CD14-positive monocyte (primary cell): ENCODE measurements at regions not wholly inside any gene's neighbourhood (a gene's known extent, or its start where the extent isn't known, plus 50 kb on each side); places are given as distances from the start of the nearest gene placed in this dataset.

Experiments
- DNase-seq, 3 donors: peaks; one replicate each; pipeline ENCODE4 v3.0.0-alpha.2; 2011 to 2022
- H2AFZ ChIP-seq: 2 replicates; pipeline ENCODE4 v1.6.0; 2012; ENCODE audit warnings: mild to moderate bottlenecking, low read depth, low read length, inconsistent platforms; ENCODE audit not compliant: insufficient read depth, poor library complexity, severe bottlenecking
- H3K27ac ChIP-seq, 2 donors: 1 replicate in 1 of 2; 2 replicates in 1 of 2; pipeline ENCODE4 v1.5.1; 2012 to 2013; ENCODE audit warnings: low read length in 2 of 2, control low read depth in 1 of 2, inconsistent platforms in 1 of 2, low read depth in 1 of 2, mild to moderate bottlenecking in 1 of 2
- H3K27me3 ChIP-seq, 2 donors: one replicate each; pipeline versions ENCODE4 v1.6.0 to v1.6.1; 2011 to 2013; ENCODE audit warnings: low read length in 2 of 2; ENCODE audit not compliant: control insufficient read depth in 2 of 2, insufficient read depth in 2 of 2
- H3K36me3 ChIP-seq, 2 donors: replicated peaks in 1 of 2; 1 replicate in 1 of 2; 2 replicates in 1 of 2; pipeline versions ENCODE4 v1.5.1 to v1.6.1; 2012 to 2013; ENCODE audit warnings: low read length in 2 of 2, control low read depth in 1 of 2, inconsistent platforms in 1 of 2, mild to moderate bottlenecking in 1 of 2; ENCODE audit not compliant: insufficient read depth in 2 of 2, control insufficient read depth in 1 of 2
- H3K4me1 ChIP-seq, 2 donors: 1 replicate in 1 of 2; 2 replicates in 1 of 2; pipeline versions ENCODE4 v1.5.1 to v1.6.1; 2012 to 2013; ENCODE audit warnings: low read length in 2 of 2, control low read depth in 1 of 2, inconsistent platforms in 1 of 2, mild to moderate bottlenecking in 1 of 2, moderate library complexity in 1 of 2; ENCODE audit not compliant: insufficient read depth in 2 of 2, control insufficient read depth in 1 of 2
- H3K4me2 ChIP-seq: replicated peaks from 2 replicates; pipeline ENCODE3; 2012; ENCODE audit warnings: low read length, moderate library complexity, mild to moderate bottlenecking; ENCODE audit not compliant: poor library complexity, severe bottlenecking; ENCODE audit errors: extremely low read depth
- H3K4me3 ChIP-seq, 3 experiments: fragments of 200-600 bp in 1 of 3; sonication (generic) in 1 of 3; replicated peaks in 1 of 3; 1 replicate in 2 of 3; 2 replicates in 1 of 3; pipeline ENCODE4 v1.5.1; 2011 to 2013; ENCODE audit warnings: low read length in 3 of 3, mild to moderate bottlenecking in 3 of 3, control low read depth in 2 of 3, low read depth in 2 of 3, inconsistent platforms in 1 of 3, moderate library complexity in 1 of 3
- H3K79me2 ChIP-seq: 2 replicates; pipeline ENCODE4 v1.6.0; 2012; ENCODE audit warnings: mild to moderate bottlenecking, control low read depth, inconsistent platforms, low read length, moderate library complexity; ENCODE audit not compliant: insufficient read depth
- H3K9ac ChIP-seq: 2 replicates; pipeline ENCODE4 v1.6.0; 2017; ENCODE audit warnings: low read length, mild to moderate bottlenecking; ENCODE audit not compliant: insufficient read depth, poor library complexity, severe bottlenecking
- H3K9me3 ChIP-seq, 2 donors: replicated peaks in 1 of 2; 1 replicate in 1 of 2; 2 replicates in 1 of 2; pipeline versions ENCODE4 v1.5.1 to v1.6.1; 2012 to 2013; ENCODE audit warnings: low read length in 2 of 2, control low read depth in 1 of 2; ENCODE audit not compliant: control insufficient read depth in 1 of 2, insufficient read depth in 1 of 2
- H4K20me1 ChIP-seq: 2 replicates; pipeline ENCODE4 v1.6.0; 2012; ENCODE audit warnings: mild to moderate bottlenecking, low read length, control low read depth, moderate library complexity; ENCODE audit not compliant: insufficient read depth
- H3K27ac Mint-ChIP-seq, 7 donors: one replicate each; pipeline ENCODE4 v1.8.0; 2020; ENCODE audit warnings: mild to moderate bottlenecking in 7 of 7, mixed read lengths in 7 of 7, moderate library complexity in 6 of 7, inconsistent platforms in 2 of 7
- H3K27me3 Mint-ChIP-seq, 3 donors: one replicate each; pipeline ENCODE4 v1.8.0; 2021 to 2022; ENCODE audit warnings: low read depth in 3 of 3, mild to moderate bottlenecking in 3 of 3, mixed read lengths in 3 of 3, moderate library complexity in 3 of 3, inconsistent platforms in 1 of 3
- H3K36me3 Mint-ChIP-seq, 2 donors: one replicate each; pipeline ENCODE4 v1.8.0; 2020; ENCODE audit warnings: mixed read lengths in 2 of 2, inconsistent platforms in 1 of 2, mild to moderate bottlenecking in 1 of 2
- H3K4me1 Mint-ChIP-seq: one replicate; pipeline ENCODE4 v1.8.0; 2020; ENCODE audit warnings: mild to moderate bottlenecking, mixed read lengths
- H3K4me3 Mint-ChIP-seq, 2 donors: one replicate each; pipeline ENCODE4 v1.8.0; 2020; ENCODE audit warnings: mild to moderate bottlenecking in 2 of 2, mixed read lengths in 2 of 2, moderate library complexity in 1 of 2
- H3K9me3 Mint-ChIP-seq, 7 donors: one replicate each; pipeline ENCODE4 v1.8.0; 2020 to 2022; ENCODE audit warnings: mixed read lengths in 7 of 7, mild to moderate bottlenecking in 6 of 7, moderate library complexity in 6 of 7, inconsistent platforms in 2 of 7
- CTCF ChIP-seq: fragments of 200-600 bp; IDR thresholded peaks from one replicate; pipeline ENCODE4 v1.8.0; 2022; ENCODE audit warnings: antibody characterized with exemption, mild to moderate bottlenecking
- WGBS: methylation state at CpG from one replicate; pipeline ENCODE4 v1.1.5; 2013; ENCODE audit warnings: missing lambda C conversion rate; ENCODE audit not compliant: insufficient coverage; 5-methylcytosine and 5-hydroxymethylcytosine counted together
- intact Hi-C, 2 donors: fragments of 100-400 bp; cut with micrococcal nuclease; formaldehyde crosslinking; loops; one replicate each; pipeline versions ENCODE4 v1.15.0 to v1.15.1; 2023

- peaks cover 0 to 13% (median 2%) of the 10 kb centered on the region in 7 donors for H3K9me3 Mint-ChIP-seq
- TF ChIP-seq CTCF, result no peak
- no peaks in the 10 kb centered on the region for H3K4me1 Mint-ChIP-seq
- H2AFZ ChIP-seq, result no peak overlapping the region
- H3K4me3 ChIP-seq, result no peak overlapping the region
- intact Hi-C loops, result no loop called here
- H3K4me1 ChIP-seq, result no peaks in the 10 kb centered on the region
- WGBS, result 98% methylated on average over 9 of the region's 10 CpGs
- peaks cover 0 to 2% (median 1%) of the 10 kb centered on the region in 3 donors for H3K27me3 Mint-ChIP-seq
- no peaks in the 10 kb centered on the region for H4K20me1 ChIP-seq
- DNase-seq, result no peak
- H3K79me2 ChIP-seq, result no peaks in the 10 kb centered on the region
- no peaks in the 10 kb centered on the region for H3K27me3 ChIP-seq
- no peak overlapping the region for H3K4me2 ChIP-seq
- H3K27ac ChIP-seq, result no peak overlapping the region
- no peaks in the 10 kb centered on the region for H3K36me3 Mint-ChIP-seq
- no peaks in the 10 kb centered on the region for H3K36me3 ChIP-seq
- H3K4me3 Mint-ChIP-seq, result no peak overlapping the region
- H3K9me3 ChIP-seq, result peaks cover 0 to 4% of the 10 kb centered on the region in 2 donors
- no peak overlapping the region for H3K27ac Mint-ChIP-seq
- no peak overlapping the region for H3K9ac ChIP-seq
Observed at GRCh38 chr5:108619815-108620214, 127.9 kb upstream of the FER start.

GRCh38 chr5:108617467-108618435, 129.9 kb upstream of the FER start:
- no peak for DNase-seq
- H3K27me3 ChIP-seq, result no peaks in the 10 kb centered on the region
- no peak overlapping the region for H3K9ac ChIP-seq
- no peaks in the 10 kb centered on the region for H3K4me1 ChIP-seq
- Mint-ChIP-seq H3K27ac (no peak overlapping the region), H3K9me3 (peaks cover 4 to 16% (median 8%) of the 10 kb centered on the region in 7 donors), H3K4me1 (no peaks in the 10 kb centered on the region), H3K36me3 (no peaks in the 10 kb centered on the region), H3K4me3 (no peak overlapping the region), H3K27me3 (peaks cover 0 to 2% (median 1%) of the 10 kb centered on the region in 3 donors)
- no peak overlapping the region for H3K27ac ChIP-seq
- 92% methylated on average over 2 of the region's 8 CpGs for WGBS
- H3K36me3 ChIP-seq, result no peaks in the 10 kb centered on the region
- intact Hi-C loops, result no loop called here
- H4K20me1 ChIP-seq, result no peaks in the 10 kb centered on the region
- H3K4me2 ChIP-seq, result no peak overlapping the region
- no peak overlapping the region for H2AFZ ChIP-seq
- H3K79me2 ChIP-seq, result no peaks in the 10 kb centered on the region
- no peak overlapping the region for H3K4me3 ChIP-seq
- peaks cover 0 to 7% of the 10 kb centered on the region in 2 donors for H3K9me3 ChIP-seq
- TF ChIP-seq CTCF, result no peak
